Ishikawa (cell line): ENCODE measurements at regions not wholly inside any gene's neighbourhood (a gene's known extent, or its start where the extent isn't known, plus 50 kb on each side); places are given as distances from the start of the nearest gene placed in this dataset.

ENCODE experiments used
- CEBPB ChIP-seq: IDR thresholded peaks from 2 replicates; pipeline ENCODE4 v1.6.1; 2012
- CREB1 ChIP-seq: IDR thresholded peaks from 2 replicates; pipeline ENCODE4 v1.6.1; 2012; ENCODE audit warnings: low read depth
- EGR1 ChIP-seq: IDR thresholded peaks from 2 replicates; pipeline ENCODE4 v1.6.1; 2012
- EP300 ChIP-seq: IDR thresholded peaks from 2 replicates; pipeline ENCODE4 v1.6.1; 2012; ENCODE audit warnings: borderline replicate concordance
- FOXM1 ChIP-seq: IDR thresholded peaks from 2 replicates; pipeline ENCODE4 v1.6.1; 2012; ENCODE audit warnings: low read depth, borderline replicate concordance
- NFIC ChIP-seq: IDR thresholded peaks from 2 replicates; pipeline ENCODE4 v1.6.1; 2012
- RAD21 ChIP-seq: IDR thresholded peaks from 2 replicates; pipeline ENCODE4 v1.6.1; 2012; ENCODE audit warnings: low read depth
- TAF1 ChIP-seq: IDR thresholded peaks from 2 replicates; pipeline ENCODE4 v1.6.1; 2012; ENCODE audit warnings: low read depth, mild to moderate bottlenecking
- TCF12 ChIP-seq: IDR thresholded peaks from 2 replicates; pipeline ENCODE4 v1.6.1; 2012; ENCODE audit warnings: low read depth
- TEAD4 ChIP-seq: IDR thresholded peaks from 2 replicates; pipeline ENCODE4 v1.6.1; 2012
- YY1 ChIP-seq: IDR thresholded peaks from 2 replicates; pipeline ENCODE4 v1.6.1; 2012; ENCODE audit warnings: low read depth
- ZBTB7A ChIP-seq: IDR thresholded peaks from 2 replicates; pipeline ENCODE4 v1.6.1; 2012; ENCODE audit warnings: low read depth
- TF ChIP-seq, protein P1 (sequence below): IDR thresholded peaks from 2 replicates; pipeline ENCODE4 v1.6.1; 2012; ENCODE audit warnings: low read depth, mild to moderate bottlenecking
- TF ChIP-seq, protein P2 (sequence below): IDR thresholded peaks from 2 replicates; pipeline ENCODE4 v1.6.1; 2012
- TF ChIP-seq, protein P3 (sequence below): IDR thresholded peaks from 2 replicates; pipeline ENCODE4 v1.6.1; 2012

DNA sequence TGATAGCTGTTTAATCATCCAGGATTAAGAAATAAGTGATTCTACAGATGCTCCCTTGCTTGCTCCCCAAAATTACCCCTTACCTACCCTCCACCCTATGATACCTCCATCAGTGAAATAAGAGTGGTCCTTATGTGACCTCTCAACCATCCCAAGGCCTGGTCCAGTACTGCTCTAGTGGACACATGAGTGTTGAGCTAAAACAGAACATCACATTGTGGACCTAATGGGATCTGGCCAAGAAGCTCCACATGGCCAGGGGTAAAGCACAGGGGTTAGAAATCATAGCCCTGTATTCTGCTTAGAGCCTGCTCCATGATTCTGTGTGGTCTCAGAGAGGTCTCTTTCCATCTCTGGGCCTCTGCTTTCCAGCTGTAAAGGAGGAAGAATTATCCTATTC lies 355.6 kb downstream of the TNS1 start:
- TF ChIP-seq, protein P1, sequence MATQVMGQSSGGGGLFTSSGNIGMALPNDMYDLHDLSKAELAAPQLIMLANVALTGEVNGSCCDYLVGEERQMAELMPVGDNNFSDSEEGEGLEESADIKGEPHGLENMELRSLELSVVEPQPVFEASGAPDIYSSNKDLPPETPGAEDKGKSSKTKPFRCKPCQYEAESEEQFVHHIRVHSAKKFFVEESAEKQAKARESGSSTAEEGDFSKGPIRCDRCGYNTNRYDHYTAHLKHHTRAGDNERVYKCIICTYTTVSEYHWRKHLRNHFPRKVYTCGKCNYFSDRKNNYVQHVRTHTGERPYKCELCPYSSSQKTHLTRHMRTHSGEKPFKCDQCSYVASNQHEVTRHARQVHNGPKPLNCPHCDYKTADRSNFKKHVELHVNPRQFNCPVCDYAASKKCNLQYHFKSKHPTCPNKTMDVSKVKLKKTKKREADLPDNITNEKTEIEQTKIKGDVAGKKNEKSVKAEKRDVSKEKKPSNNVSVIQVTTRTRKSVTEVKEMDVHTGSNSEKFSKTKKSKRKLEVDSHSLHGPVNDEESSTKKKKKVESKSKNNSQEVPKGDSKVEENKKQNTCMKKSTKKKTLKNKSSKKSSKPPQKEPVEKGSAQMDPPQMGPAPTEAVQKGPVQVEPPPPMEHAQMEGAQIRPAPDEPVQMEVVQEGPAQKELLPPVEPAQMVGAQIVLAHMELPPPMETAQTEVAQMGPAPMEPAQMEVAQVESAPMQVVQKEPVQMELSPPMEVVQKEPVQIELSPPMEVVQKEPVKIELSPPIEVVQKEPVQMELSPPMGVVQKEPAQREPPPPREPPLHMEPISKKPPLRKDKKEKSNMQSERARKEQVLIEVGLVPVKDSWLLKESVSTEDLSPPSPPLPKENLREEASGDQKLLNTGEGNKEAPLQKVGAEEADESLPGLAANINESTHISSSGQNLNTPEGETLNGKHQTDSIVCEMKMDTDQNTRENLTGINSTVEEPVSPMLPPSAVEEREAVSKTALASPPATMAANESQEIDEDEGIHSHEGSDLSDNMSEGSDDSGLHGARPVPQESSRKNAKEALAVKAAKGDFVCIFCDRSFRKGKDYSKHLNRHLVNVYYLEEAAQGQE = no peak
- TF ChIP-seq NFIC = no peak
- TF ChIP-seq TCF12 = no peak
- no peak for TF ChIP-seq ZBTB7A
- no peak for TF ChIP-seq TAF1
- TF ChIP-seq, protein P2, sequence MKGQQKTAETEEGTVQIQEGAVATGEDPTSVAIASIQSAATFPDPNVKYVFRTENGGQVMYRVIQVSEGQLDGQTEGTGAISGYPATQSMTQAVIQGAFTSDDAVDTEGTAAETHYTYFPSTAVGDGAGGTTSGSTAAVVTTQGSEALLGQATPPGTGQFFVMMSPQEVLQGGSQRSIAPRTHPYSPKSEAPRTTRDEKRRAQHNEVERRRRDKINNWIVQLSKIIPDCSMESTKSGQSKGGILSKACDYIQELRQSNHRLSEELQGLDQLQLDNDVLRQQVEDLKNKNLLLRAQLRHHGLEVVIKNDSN = no peak
- TF ChIP-seq, protein P3, sequence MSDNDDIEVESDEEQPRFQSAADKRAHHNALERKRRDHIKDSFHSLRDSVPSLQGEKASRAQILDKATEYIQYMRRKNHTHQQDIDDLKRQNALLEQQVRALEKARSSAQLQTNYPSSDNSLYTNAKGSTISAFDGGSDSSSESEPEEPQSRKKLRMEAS = no peak
- TF ChIP-seq CREB1 = no peak
- TF ChIP-seq RAD21 = no peak
- no peak for TF ChIP-seq EP300
- TF ChIP-seq TEAD4 = no peak
- TF ChIP-seq FOXM1 = no peak
- no peak for TF ChIP-seq EGR1
- TF ChIP-seq YY1 = no peak
- TF ChIP-seq CEBPB = no peak

DNA sequence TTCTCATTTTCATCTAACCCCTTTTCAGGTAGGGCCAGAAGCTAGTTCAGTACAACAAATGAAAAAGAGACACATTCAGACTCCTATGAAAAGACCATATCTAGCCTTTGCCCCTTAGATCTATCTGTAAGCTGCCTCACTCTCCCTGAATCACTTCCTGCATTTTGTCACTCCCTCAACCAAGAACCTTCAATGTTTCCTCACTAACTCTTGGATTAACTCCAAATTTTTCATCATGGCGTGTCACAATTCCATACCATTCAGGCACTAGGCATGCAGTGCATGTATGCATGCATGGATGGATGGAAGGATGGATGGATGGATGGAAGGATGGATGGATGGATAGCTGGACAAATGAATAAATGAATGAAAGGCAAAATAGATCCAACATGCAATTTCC lies 356.9 kb downstream of the TNS1 start:
- no peak for TF ChIP-seq EGR1
- TF ChIP-seq YY1 = no peak
- no peak for TF ChIP-seq FOXM1
- no peak for TF ChIP-seq TEAD4
- TF ChIP-seq, protein P3 = no peak
- TF ChIP-seq CREB1 = no peak
- TF ChIP-seq EP300 = no peak

DNA sequence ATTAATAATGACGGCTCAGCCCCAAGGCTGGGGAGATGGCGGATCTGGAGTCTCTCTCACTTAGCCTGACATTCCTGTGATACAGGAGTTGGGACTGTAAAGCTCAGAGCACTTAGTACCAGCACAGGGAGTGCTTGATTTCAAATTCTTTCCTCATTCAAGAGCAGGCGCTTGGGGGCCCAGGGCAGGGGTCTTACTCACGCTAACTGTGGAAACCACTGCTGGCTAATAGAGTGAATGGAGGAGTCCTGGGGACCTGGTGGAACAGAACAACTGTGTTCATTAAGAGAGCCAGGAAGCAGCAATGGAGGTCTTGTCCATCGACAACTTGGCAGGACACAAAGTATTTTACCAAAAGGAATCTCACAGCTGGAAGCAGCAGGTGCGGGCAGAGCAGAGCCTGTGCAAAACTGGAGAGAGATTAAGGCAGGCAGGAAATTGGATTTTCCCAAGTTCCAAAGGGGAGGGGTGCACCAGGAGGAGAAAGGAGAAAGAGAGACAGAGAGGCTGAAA lies 358.9 kb downstream of the TNS1 start:
- TF ChIP-seq TAF1 (no peak), CREB1 (no peak), CEBPB (no peak), FOXM1 (no peak), NFIC (no peak), YY1 (no peak), TEAD4 (no peak), ZBTB7A (no peak)
- TF ChIP-seq, protein P2 = no peak
- TF ChIP-seq, protein P1 = no peak

DNA sequence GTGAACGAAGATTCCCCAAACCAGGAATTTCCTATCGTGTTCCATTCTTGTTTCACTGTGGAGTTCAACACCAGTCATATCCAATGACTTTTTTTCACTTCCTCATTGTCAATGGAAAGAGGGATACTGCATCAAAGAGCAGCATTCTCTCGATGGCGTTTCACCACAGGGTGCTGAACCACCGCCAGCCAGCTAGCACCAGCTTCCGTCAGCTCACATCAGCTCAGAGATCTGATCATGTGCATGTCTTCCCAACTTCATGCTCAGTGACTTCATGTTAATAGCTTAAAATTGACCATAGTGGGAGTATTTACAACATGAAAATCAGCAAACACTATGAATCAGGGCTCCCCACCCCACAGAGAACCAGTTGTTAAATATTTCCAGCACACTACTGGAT lies 359.9 kb downstream of the TNS1 start:
- no peak for TF ChIP-seq CREB1
- TF ChIP-seq, protein P2 = no peak
- TF ChIP-seq, protein P1 = no peak
- TF ChIP-seq FOXM1 = no peak
- no peak for TF ChIP-seq TCF12
- no peak for TF ChIP-seq EP300
- no peak for TF ChIP-seq ZBTB7A
- no peak for TF ChIP-seq TEAD4
- TF ChIP-seq, protein P3 = no peak
- TF ChIP-seq YY1 = no peak
- TF ChIP-seq CEBPB = no peak
- TF ChIP-seq EGR1 = no peak
- no peak for TF ChIP-seq TAF1
- TF ChIP-seq NFIC = no peak
- no peak for TF ChIP-seq RAD21
